Tibial nerve (tissue), 4 donors: ENCODE measurements at regions not wholly inside any gene's neighbourhood (a gene's known extent, or its start where the extent isn't known, plus 50 kb on each side); places are given as distances from the start of the nearest gene placed in this dataset.

Experiments used
- DNase-seq, 2 donors: peaks; one replicate each; pipeline ENCODE4 v3.0.0-alpha.2; 2019; ENCODE audit warnings: low spot score in 2 of 2
- H3K27ac ChIP-seq, 4 donors: fragments of 200-600 bp; sonication (generic) in 3 of 4; one replicate each; pipeline ENCODE4 v1.5.1; 2017 to 2019; ENCODE audit warnings: mild to moderate bottlenecking in 1 of 4
- H3K27me3 ChIP-seq, 2 donors: fragments of 200-600 bp; sonication (generic) in 1 of 2; one replicate each; pipeline versions ENCODE4 v1.5.1 to v1.6.0; 2017 to 2019
- H3K36me3 ChIP-seq, 3 donors: fragments of 200-600 bp; sonication (generic); one replicate each; pipeline ENCODE4 v1.5.1; 2018 to 2019
- H3K4me1 ChIP-seq, 4 donors: fragments of 200-600 bp; sonication (generic) in 3 of 4; one replicate each; pipeline ENCODE4 v1.5.1; 2017 to 2019
- H3K4me3 ChIP-seq, 4 donors: fragments of 200-600 bp; sonication (generic) in 3 of 4; one replicate each; pipeline ENCODE4 v1.5.1; 2017 to 2019; ENCODE audit warnings: mild to moderate bottlenecking in 1 of 4, moderate library complexity in 1 of 4
- H3K9me3 ChIP-seq, 4 donors: fragments of 200-600 bp; sonication (generic) in 3 of 4; one replicate each; pipeline ENCODE4 v1.5.1; 2017 to 2019
- EP300 ChIP-seq, 2 donors: sonication (generic); formaldehyde crosslinking; IDR thresholded peaks; one replicate each; pipeline ENCODE4 v1.6.1; 2017; ENCODE audit warnings: antibody characterized with exemption in 2 of 2, mild to moderate bottlenecking in 1 of 2
- POLR2A ChIP-seq, 2 donors: fragments of 450-650 bp; IDR thresholded peaks; one replicate each; pipeline ENCODE4 v1.6.1; 2017; ENCODE audit warnings: antibody characterized with exemption in 2 of 2, mild to moderate bottlenecking in 2 of 2, moderate library complexity in 2 of 2
- WGBS, 2 donors: methylation state at CpG; one replicate each; pipeline ENCODE4 v1.1.5; 2018; 5-methylcytosine and 5-hydroxymethylcytosine counted together
- TF ChIP-seq, protein P1 (sequence below), 5 experiments: fragments of 200-600 bp in 3 of 5; fragments of 450-650 bp in 2 of 5; sonication (generic) in 3 of 5; IDR thresholded peaks; one replicate each; pipeline ENCODE4 v1.5.1; 2016 to 2019; ENCODE audit warnings: antibody characterized with exemption in 5 of 5, mild to moderate bottlenecking in 3 of 5, moderate library complexity in 2 of 5

DNA sequence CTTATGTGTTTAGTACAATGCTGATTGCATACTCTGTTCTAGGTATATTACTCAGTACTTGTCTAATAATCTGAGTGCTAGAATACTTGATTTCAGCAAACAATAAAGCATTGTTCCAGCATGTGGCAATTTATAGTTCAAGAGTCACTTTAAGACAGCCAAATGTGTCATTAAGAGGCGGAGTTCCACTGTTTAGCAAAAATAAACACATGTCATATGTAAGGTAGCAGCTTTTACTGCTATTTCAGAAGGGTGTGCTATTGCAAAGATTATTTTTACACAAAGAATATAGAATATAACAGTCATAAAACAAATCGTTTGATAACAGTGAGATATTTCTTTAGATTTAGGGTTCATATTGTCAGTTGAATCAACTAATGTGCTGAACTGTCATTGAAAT lies 358.7 kb downstream of the TUSC7 start:
- H3K27ac ChIP-seq: no peak overlapping the region
- peaks cover 0 to 11% (median 0%) of the 10 kb centered on the region in 4 donors for H3K4me1 ChIP-seq
- no peaks in the 10 kb centered on the region for H3K27me3 ChIP-seq
- WGBS, 2 donors: 68 to 71% methylated on average over 2 of the region's 2 CpGs
- H3K4me3 ChIP-seq: no peak overlapping the region
- DNase-seq: no peak
- no peaks in the 10 kb centered on the region for H3K36me3 ChIP-seq
- no peak for TF ChIP-seq POLR2A (IDR thresholded peaks at IDR 0.05)
- TF ChIP-seq, protein P1, sequence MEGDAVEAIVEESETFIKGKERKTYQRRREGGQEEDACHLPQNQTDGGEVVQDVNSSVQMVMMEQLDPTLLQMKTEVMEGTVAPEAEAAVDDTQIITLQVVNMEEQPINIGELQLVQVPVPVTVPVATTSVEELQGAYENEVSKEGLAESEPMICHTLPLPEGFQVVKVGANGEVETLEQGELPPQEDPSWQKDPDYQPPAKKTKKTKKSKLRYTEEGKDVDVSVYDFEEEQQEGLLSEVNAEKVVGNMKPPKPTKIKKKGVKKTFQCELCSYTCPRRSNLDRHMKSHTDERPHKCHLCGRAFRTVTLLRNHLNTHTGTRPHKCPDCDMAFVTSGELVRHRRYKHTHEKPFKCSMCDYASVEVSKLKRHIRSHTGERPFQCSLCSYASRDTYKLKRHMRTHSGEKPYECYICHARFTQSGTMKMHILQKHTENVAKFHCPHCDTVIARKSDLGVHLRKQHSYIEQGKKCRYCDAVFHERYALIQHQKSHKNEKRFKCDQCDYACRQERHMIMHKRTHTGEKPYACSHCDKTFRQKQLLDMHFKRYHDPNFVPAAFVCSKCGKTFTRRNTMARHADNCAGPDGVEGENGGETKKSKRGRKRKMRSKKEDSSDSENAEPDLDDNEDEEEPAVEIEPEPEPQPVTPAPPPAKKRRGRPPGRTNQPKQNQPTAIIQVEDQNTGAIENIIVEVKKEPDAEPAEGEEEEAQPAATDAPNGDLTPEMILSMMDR (IDR thresholded peaks at IDR 0.05): no peak
- TF ChIP-seq EP300 (IDR thresholded peaks at IDR 0.05): no peak
- H3K9me3 ChIP-seq: no peaks in the 10 kb centered on the region

DNA sequence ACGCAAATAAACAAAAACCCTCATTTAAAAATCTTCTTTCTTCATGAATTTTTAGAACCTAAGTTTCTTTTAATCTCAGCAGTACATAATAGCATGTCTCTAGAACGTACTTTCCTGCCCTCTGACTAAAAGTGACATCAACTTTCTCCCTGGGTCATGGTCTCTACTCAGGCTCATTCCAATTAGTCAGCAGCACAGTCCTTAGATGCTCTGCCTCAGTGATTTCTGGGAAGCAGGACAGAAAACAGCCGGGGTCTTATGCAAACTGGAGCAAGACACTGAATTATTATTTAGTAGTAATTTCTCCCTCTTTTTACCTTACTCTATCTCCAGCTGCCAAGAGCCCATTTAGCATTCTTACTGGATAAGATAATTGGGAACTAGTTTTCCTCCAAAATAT lies 365.2 kb downstream of the TUSC7 start:
- WGBS, 2 donors: 42 to 46% methylated on average over 3 of the region's 3 CpGs
- no peak for DNase-seq
- TF ChIP-seq EP300 (IDR thresholded peaks at IDR 0.05) (no peak), POLR2A (IDR thresholded peaks at IDR 0.05) (no peak)
- TF ChIP-seq, protein P1 (IDR thresholded peaks at IDR 0.05): no peak
- H3K36me3 ChIP-seq: no peaks in the 10 kb centered on the region
- H3K4me3 ChIP-seq: no peak overlapping the region
- no peak overlapping the region for H3K27ac ChIP-seq
- H3K9me3 ChIP-seq: no peaks in the 10 kb centered on the region
- H3K4me1 ChIP-seq: no peaks in the 10 kb centered on the region
- no peaks in the 10 kb centered on the region for H3K27me3 ChIP-seq

DNA sequence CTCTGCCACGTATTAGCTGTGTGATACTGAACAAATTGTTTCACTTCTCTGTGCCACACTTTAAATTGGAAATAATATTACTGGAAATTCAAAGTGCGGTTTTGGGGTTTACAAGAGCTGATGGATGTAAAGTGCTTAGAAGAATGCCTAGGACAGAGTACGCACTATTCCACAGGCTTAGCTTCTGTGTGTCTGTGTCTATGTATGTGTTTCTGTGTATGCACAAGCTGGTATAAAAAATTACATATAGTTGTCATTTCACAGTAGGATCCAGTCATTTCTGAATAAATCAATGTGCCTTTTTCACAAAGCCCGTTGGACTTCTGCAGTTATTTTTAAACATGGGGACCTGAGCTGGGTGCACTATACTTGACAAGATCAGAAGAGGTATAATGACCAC lies 370.4 kb downstream of the TUSC7 start:
- 83 to 87% methylated on average over 4 of the region's 4 CpGs for WGBS, 2 donors
- DNase-seq: no peak
- Histone ChIP-seq H3K4me3 (no peak overlapping the region), H3K27me3 (no peaks in the 10 kb centered on the region), H3K27ac (no peak overlapping the region), H3K9me3 (no peaks in the 10 kb centered on the region), H3K4me1 (no peaks in the 10 kb centered on the region), H3K36me3 (no peaks in the 10 kb centered on the region)
- TF ChIP-seq, protein P1 (IDR thresholded peaks at IDR 0.05): no peak
- TF ChIP-seq EP300 (IDR thresholded peaks at IDR 0.05) (no peak), POLR2A (IDR thresholded peaks at IDR 0.05) (no peak)

DNA sequence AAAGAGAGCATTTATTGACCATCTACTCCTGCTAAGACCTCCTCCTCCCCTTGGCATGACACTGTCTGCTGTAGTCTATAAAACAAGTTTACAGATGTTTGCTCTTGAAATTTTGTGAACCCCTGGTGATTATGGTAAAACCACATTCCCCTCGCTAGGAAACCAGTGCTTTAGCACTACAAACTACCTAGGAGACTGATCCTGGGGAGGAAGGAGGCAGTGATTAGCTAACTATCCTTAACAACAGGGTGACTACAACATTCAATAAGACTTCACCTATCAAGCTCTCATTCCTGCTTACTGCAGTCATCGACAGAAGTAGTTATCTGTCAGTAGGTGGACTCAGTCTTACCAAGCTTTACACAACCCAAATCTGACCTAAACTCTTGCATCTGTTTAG lies 371.3 kb downstream of the TUSC7 start:
- WGBS, 2 donors: 50 to 57% methylated on average over 2 of the region's 2 CpGs
- no peaks in the 10 kb centered on the region for H3K36me3 ChIP-seq
- H3K4me1 ChIP-seq: no peaks in the 10 kb centered on the region
- TF ChIP-seq, protein P1 (IDR thresholded peaks at IDR 0.05): no peak
- TF ChIP-seq POLR2A (IDR thresholded peaks at IDR 0.05) (no peak), EP300 (IDR thresholded peaks at IDR 0.05) (no peak)
- no peaks in the 10 kb centered on the region for H3K27me3 ChIP-seq
- no peak overlapping the region for H3K27ac ChIP-seq
- DNase-seq: no peak
- no peaks in the 10 kb centered on the region for H3K9me3 ChIP-seq
- H3K4me3 ChIP-seq: no peak overlapping the region

DNA sequence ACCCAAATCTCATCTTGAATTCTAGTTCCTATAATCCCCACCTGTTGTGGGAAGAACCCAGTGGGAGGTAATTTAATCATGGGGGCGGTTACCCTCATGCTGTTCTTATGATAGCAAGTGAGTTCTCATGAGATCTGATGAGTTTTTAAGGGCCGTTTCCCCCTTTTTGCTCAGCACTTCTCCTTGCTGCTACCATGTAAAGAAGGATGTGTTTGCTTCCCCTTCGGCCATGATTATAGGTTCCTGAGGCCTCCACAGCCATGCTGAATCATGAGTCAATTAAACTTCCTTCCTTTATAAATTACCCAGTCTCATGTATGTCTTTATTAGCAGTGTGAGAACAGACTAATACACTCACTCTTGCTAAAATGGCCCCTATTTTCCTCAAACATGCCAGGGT lies 374.7 kb downstream of the TUSC7 start:
- Histone ChIP-seq H3K27me3 (no peaks in the 10 kb centered on the region), H3K9me3 (no peaks in the 10 kb centered on the region), H3K4me1 (no peaks in the 10 kb centered on the region), H3K36me3 (no peaks in the 10 kb centered on the region), H3K27ac (no peak overlapping the region), H3K4me3 (no peak overlapping the region)
- no peak for TF ChIP-seq EP300 (IDR thresholded peaks at IDR 0.05)
- TF ChIP-seq POLR2A (IDR thresholded peaks at IDR 0.05): no peak
- TF ChIP-seq, protein P1 (IDR thresholded peaks at IDR 0.05): no peak
- no peak for DNase-seq
- 69 to 80% methylated on average over 3 of the region's 3 CpGs for WGBS, 2 donors
